ENCODE measurements at regions not wholly inside any gene's neighbourhood (a gene's known extent, or its start where the extent isn't known, plus 50 kb on each side); places are given as distances from the start of the nearest gene placed in this dataset.

GRCh38 chr4:16415751-16416150, 189.5 kb upstream of the TAPT1 start:
- Histone ChIP-seq H3K27me3 (ENCODE audit: control insufficient read depth in 4 of 4, insufficient read depth in 4 of 4, low read length in 3 of 4) (no peaks in the 10 kb centered on the region), H3K4me1 (ENCODE audit: control insufficient read depth in 4 of 4, insufficient read depth in 4 of 4, low read length in 3 of 4) (no peaks in the 10 kb centered on the region), H3K9me3 (ENCODE audit: control insufficient read depth in 4 of 4, low read length in 3 of 4) (peaks cover 0 to 3% (median 2%) of the 10 kb centered on the region in 4 donors), H3K36me3 (ENCODE audit: control insufficient read depth in 4 of 4, insufficient read depth in 3 of 4, low read depth in 1 of 4, low read length in 3 of 4) (no peaks in the 10 kb centered on the region), H3K4me3 (ENCODE audit: low read depth in 1 of 3, low read length in 3 of 3) (no peak overlapping the region), H3K9ac (ENCODE audit: low read depth in 1 of 2, low read length in 2 of 2) (no peak overlapping the region), H3K27ac (ENCODE audit: low read depth in 1 of 2, low read length in 2 of 2) (no peak overlapping the region)
- no peak for DNase-seq (ENCODE audit: low spot score)
- TF ChIP-seq JUND (IDR thresholded peaks at IDR 0.05) (no peak), ATF3 (IDR thresholded peaks at IDR 0.05) (no peak), HNF4A (conservative IDR thresholded peaks at IDR 0.05) (no peak), RAD21 (IDR thresholded peaks at IDR 0.05) (no peak), FOXA2 (IDR thresholded peaks at IDR 0.05) (no peak), TAF1 (conservative IDR thresholded peaks at IDR 0.05) (no peak), NR2F2 (IDR thresholded peaks at IDR 0.05) (no peak), YY1 (IDR thresholded peaks at IDR 0.05) (no peak), SP1 (IDR thresholded peaks at IDR 0.05) (no peak), REST (IDR thresholded peaks at IDR 0.05) (no peak), EGR1 (IDR thresholded peaks at IDR 0.05; ENCODE audit: low read depth in 2 of 2) (no peak), GABPA (IDR thresholded peaks at IDR 0.05 in 1 of 2, conservative IDR thresholded peaks at IDR 0.05 in 1 of 2) (no peak), RXRA (IDR thresholded peaks at IDR 0.05) (no peak), FOXA1 (IDR thresholded peaks at IDR 0.05) (no peak), HNF4G (IDR thresholded peaks at IDR 0.05) (no peak)
- TF ChIP-seq, protein P1, sequence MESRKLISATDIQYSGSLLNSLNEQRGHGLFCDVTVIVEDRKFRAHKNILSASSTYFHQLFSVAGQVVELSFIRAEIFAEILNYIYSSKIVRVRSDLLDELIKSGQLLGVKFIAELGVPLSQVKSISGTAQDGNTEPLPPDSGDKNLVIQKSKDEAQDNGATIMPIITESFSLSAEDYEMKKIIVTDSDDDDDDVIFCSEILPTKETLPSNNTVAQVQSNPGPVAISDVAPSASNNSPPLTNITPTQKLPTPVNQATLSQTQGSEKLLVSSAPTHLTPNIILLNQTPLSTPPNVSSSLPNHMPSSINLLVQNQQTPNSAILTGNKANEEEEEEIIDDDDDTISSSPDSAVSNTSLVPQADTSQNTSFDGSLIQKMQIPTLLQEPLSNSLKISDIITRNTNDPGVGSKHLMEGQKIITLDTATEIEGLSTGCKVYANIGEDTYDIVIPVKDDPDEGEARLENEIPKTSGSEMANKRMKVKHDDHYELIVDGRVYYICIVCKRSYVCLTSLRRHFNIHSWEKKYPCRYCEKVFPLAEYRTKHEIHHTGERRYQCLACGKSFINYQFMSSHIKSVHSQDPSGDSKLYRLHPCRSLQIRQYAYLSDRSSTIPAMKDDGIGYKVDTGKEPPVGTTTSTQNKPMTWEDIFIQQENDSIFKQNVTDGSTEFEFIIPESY (IDR thresholded peaks at IDR 0.05) = no peak

- DNase-seq (ENCODE audit: low spot score) = no peak
- no peaks in the 10 kb centered on the region for H3K36me3 ChIP-seq (ENCODE audit: control insufficient read depth in 4 of 4, insufficient read depth in 3 of 4, low read depth in 1 of 4, low read length in 3 of 4)
- H3K27me3 ChIP-seq (ENCODE audit: control insufficient read depth in 4 of 4, insufficient read depth in 4 of 4, low read length in 3 of 4) = no peaks in the 10 kb centered on the region
- no peak overlapping the region for H3K4me3 ChIP-seq (ENCODE audit: low read depth in 1 of 3, low read length in 3 of 3)
- H3K9ac ChIP-seq (ENCODE audit: low read depth in 1 of 2, low read length in 2 of 2) = no peak overlapping the region
- WGBS = 90% methylated on average over 10 of the region's 10 CpGs
- H3K27ac ChIP-seq (ENCODE audit: low read depth in 1 of 2, low read length in 2 of 2) = no peak overlapping the region
- no peaks in the 10 kb centered on the region for H3K4me1 ChIP-seq (ENCODE audit: control insufficient read depth in 4 of 4, insufficient read depth in 4 of 4, low read length in 3 of 4)
- H3K9me3 ChIP-seq (ENCODE audit: control insufficient read depth in 4 of 4, low read length in 3 of 4) = no peaks in the 10 kb centered on the region
- TF ChIP-seq JUND (IDR thresholded peaks at IDR 0.05) (no peak), HNF4A (conservative IDR thresholded peaks at IDR 0.05) (no peak), TAF1 (conservative IDR thresholded peaks at IDR 0.05) (no peak), RAD21 (IDR thresholded peaks at IDR 0.05) (no peak), EGR1 (IDR thresholded peaks at IDR 0.05; ENCODE audit: low read depth in 2 of 2) (no peak), ATF3 (IDR thresholded peaks at IDR 0.05) (no peak), YY1 (IDR thresholded peaks at IDR 0.05) (no peak), HNF4G (IDR thresholded peaks at IDR 0.05) (no peak), SP1 (IDR thresholded peaks at IDR 0.05) (no peak), RXRA (IDR thresholded peaks at IDR 0.05) (no peak), FOXA1 (IDR thresholded peaks at IDR 0.05) (no peak), REST (IDR thresholded peaks at IDR 0.05) (no peak), GABPA (IDR thresholded peaks at IDR 0.05 in 1 of 2, conservative IDR thresholded peaks at IDR 0.05 in 1 of 2) (no peak)
- TF ChIP-seq, protein P2, sequence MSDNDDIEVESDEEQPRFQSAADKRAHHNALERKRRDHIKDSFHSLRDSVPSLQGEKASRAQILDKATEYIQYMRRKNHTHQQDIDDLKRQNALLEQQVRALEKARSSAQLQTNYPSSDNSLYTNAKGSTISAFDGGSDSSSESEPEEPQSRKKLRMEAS (IDR thresholded peaks at IDR 0.05) = no peak
- TF ChIP-seq, protein P3, sequence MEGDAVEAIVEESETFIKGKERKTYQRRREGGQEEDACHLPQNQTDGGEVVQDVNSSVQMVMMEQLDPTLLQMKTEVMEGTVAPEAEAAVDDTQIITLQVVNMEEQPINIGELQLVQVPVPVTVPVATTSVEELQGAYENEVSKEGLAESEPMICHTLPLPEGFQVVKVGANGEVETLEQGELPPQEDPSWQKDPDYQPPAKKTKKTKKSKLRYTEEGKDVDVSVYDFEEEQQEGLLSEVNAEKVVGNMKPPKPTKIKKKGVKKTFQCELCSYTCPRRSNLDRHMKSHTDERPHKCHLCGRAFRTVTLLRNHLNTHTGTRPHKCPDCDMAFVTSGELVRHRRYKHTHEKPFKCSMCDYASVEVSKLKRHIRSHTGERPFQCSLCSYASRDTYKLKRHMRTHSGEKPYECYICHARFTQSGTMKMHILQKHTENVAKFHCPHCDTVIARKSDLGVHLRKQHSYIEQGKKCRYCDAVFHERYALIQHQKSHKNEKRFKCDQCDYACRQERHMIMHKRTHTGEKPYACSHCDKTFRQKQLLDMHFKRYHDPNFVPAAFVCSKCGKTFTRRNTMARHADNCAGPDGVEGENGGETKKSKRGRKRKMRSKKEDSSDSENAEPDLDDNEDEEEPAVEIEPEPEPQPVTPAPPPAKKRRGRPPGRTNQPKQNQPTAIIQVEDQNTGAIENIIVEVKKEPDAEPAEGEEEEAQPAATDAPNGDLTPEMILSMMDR (IDR thresholded peaks at IDR 0.05; ENCODE audit: low read depth, low read length, missing input control) = no peak
Observed at GRCh38 chr4:16413814-16414555, 187.7 kb upstream of the TAPT1 start.
